HG02610 (cell line): ENCODE measurements at regions not wholly inside any gene's neighbourhood (a gene's known extent, or its start where the extent isn't known, plus 50 kb on each side); places are given as distances from the start of the nearest gene placed in this dataset.

Experiments used
- ATAC-seq: cut with Tn5 transposase; IDR thresholded peaks from one replicate; pipeline ENCODE4 v1.9.1; 2021; ENCODE audit warnings: mild to moderate bottlenecking, moderate library complexity; ENCODE audit not compliant: unreplicated experiment

- no peak for ATAC-seq
Observed at GRCh38 chr21:35136106-35136505, 87.0 kb upstream of the RUNX1 start.

DNA sequence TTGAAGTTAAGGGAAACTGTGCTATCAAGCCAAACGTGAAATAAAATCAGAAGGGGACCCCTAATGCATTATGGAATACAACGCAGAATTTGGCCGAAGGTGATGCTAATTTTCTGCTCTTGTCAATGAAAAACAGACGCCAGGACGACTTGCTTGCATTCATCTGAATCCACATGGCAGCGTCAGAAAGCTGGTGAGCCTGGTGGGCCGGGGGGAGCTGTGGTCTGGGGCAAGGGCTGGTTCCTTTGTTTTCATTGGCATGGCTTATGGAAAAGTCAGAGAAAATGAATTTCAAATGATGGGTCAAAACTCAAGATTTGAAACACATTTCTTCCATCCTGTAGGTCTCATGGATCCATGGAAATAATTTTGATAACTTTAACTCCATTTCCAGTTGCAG, 86.4 kb upstream of the RUNX1 start:
- no peak for ATAC-seq

DNA sequence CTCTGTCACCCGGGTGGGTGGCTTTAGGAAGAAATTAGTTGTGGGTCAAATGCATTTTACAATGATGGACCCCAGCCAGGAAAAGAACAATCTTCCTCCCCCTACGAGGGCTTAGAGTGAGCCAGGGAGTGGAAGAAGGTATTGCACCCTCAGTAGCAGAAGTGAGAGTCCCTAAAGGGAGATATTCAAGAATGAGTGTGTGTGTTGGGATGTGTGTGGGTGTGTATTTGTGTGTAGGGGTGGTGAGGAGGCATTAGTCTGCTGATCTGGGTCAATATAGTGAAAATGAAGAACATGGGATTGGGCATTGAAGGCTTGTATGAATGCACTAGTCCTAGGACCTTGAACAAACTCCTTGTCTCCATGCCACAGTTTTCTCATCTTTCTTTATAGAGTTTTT, 85.2 kb upstream of the RUNX1 start:
- ATAC-seq, result no peak

- ATAC-seq, result no peak
Observed at GRCh38 chr21:35128536-35128935, 79.4 kb upstream of the RUNX1 start.

- ATAC-seq, result no peak
Observed at GRCh38 chr21:35127851-35128250, 78.7 kb upstream of the RUNX1 start.

- no peak for ATAC-seq
Observed at GRCh38 chr21:35127026-35127425, 77.9 kb upstream of the RUNX1 start.

DNA sequence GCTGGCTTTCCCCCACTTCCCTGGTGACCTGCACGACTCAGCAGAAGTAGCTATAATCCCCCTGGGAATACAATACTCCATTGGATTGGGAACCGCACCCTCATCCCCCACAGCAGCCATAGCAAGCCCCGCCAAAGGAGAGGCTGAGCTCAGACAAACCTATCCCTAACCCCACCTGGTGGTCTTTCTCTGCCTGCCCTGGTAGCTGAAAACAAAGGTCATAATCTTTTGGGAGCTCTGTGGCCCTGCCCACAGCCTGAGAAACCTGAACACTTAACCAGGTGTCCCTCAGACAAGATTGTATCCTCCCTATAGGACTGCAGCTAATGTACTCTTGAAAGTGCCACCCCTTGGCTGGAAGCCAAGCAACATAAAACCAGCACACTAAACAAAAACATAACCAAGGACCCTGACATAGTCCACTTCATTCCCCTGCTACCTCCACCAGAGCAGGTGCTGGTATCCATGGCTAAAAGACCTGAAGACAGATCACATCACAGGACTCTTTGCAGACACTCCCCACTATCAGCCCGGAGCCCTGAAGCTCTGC, 71.6 kb upstream of the RUNX1 start:
- ATAC-seq, result no peak

DNA sequence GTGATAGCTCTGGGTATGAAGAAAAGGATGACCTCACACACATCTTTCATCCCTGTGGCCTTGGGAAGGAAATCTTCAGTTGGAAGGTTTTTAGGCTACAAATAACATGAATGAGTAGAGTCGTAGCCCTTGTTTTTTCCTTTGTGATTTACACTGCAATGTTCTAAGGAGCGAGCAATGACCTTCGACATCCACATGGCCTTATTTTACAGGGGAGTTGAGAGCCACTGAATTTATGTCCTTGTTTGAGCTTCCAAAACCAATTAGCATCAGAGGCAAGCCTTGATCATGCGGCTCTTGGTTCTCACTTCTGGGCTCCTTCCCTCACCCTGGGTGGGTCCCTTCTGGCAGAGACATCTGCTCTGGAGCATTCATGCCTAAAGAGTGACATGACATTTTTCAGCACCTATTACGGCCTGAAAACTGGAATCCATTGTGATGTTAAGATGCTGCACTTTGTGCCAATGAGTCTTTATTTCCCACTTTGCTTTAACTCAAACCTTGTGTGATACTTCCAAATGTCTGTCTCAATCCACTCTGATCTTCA, 70.5 kb upstream of the RUNX1 start:
- ATAC-seq, result no peak

DNA sequence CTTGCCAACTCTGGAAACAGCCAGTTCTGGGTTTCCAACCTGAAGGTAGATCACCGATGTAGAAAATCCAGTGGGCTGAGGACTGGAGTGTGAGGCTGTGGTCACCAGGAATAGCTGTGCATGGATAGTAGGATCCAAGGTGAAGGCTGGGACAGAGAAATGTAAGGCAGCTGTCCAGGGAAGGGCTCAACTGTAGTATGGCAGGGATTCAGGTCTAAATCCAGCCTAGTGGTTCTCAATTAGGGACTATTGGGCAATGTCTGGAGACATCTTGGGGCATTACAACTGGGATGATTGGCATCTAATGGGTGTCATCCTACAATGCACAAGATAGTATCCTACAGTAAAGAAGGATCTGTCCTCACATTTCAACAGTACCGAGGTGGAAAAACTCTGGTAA, 67.7 kb upstream of the RUNX1 start:
- ATAC-seq, result no peak

DNA sequence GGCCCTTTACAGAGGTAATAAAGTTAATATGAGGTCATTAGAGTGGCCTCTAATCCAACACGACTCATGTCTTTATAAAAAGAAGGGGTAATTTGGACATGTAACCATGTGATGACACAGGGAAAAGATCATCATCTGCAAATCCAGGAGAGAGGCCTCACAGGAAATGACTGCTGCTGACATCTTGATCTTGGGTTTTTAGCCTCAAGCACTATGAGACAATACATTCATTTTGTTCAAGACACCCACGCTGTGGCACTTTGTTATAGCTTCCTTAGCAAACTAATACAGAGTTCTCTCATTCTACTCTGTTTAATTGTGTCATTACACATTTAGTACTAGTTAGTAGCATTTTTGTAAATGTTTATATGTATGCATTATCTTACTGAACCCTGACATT, 64.0 kb upstream of the RUNX1 start:
- no peak for ATAC-seq

- no peak for ATAC-seq
Observed at GRCh38 chr21:35111321-35111930, 62.3 kb upstream of the RUNX1 start.

DNA sequence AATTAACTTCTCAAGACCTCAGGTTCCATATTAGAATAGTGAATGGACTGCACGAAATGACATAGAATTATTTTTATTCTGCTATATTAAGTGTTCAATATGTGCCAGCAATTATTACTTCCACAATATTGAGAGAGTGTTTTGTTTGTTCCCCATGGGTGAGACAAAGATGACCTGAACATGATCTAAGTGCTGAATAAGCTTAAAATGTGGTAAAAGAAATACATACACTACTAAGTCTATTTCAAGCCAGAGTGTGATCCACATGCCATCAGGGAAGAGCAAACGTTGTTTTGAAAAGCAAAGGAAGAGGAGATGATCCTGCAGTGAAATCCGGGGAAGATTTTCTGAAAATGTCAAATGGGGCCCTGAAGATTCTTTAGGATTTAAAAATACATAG, 59.8 kb upstream of the RUNX1 start:
- ATAC-seq, result no peak

GRCh38 chr21:35107520-35107919, 58.4 kb upstream of the RUNX1 start:
- no peak for ATAC-seq

- no peak for ATAC-seq
Observed at GRCh38 chr21:35106246-35106835, 57.2 kb upstream of the RUNX1 start.

DNA sequence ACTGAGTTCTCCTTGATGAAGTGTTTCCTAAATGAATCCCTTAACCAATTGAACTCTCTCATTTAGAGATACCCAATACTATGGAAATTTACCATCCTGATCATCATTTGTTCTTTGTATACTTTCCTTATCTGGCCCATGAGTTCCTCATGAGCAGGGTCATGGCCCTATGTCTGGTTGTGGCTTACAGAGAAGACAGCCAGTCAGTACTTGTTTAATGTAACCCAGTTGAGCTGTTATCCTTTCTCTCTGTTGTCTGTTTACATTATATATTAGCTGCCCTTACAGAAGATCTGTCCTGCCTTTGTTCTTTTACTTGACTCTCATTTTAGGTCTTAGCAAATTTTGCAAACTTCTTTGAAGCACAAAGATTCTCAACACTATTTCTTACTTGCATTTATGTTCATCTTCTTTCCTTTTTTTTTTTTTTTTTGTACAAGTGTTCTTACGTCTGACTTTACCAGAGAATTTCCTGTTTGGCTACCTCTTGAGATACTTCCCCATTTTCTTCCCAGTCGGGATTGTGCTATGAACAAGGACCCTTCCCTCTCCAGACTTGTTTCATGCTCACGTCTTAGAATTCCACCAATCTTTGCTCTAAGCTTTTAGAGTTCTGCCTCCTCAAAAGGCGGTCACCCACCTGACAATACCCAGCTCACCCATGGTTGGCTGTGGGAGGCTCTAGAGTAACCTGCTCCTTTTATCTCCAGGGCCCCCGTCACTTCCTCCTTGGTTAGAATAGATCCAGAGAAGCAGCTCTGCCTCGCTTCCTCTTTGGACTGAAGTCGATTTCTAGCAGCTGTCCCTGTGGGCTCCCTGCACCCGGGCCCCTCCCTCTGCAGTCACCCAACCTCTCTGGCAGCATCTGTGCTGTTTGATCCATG, 53.6 kb upstream of the RUNX1 start:
- ATAC-seq, result no peak

GRCh38 chr21:35100349-35100811, 51.3 kb upstream of the RUNX1 start:
- no peak for ATAC-seq

- ATAC-seq, result no peak
Observed at GRCh38 chr21:35099310-35099709, 50.2 kb upstream of the RUNX1 start.
